HepG2 (cell line): ENCODE measurements at regions not wholly inside any gene's neighbourhood (a gene's known extent, or its start where the extent isn't known, plus 50 kb on each side); places are given as distances from the start of the nearest gene placed in this dataset.

ENCODE experiments used
- ASH2L ChIP-seq: fragments of 300-600, 200-600 bp; sonication (generic); IDR thresholded peaks from 2 replicates; pipeline ENCODE4 v1.7.0; 2017; ENCODE audit warnings: low read depth, mild to moderate bottlenecking, moderate library complexity, mixed read lengths, low read length; ENCODE audit not compliant: insufficient read length
- ATF4 ChIP-seq, 2 experiments: fragments of 450-650 bp in 1 of 2; sonication (generic) in 1 of 2; formaldehyde crosslinking; IDR thresholded peaks; 2 replicates each; pipeline versions ENCODE4 v1.5.0 to v1.8.0; 2020 to 2022; ENCODE audit warnings: mild to moderate bottlenecking in 1 of 2, missing genetic modification reagents in 1 of 2
- DNMT1 ChIP-seq: sonication (generic); formaldehyde crosslinking; IDR thresholded peaks from 2 replicates; pipeline ENCODE4 v1.5.1; 2020; ENCODE audit warnings: mild to moderate bottlenecking, missing genetic modification reagents
- DNMT3B ChIP-seq: conservative IDR thresholded peaks from 2 replicates; pipeline ENCODE4 v1.6.1; 2016; ENCODE audit warnings: missing biosample characterization, control low read depth
- ETS1 ChIP-seq: sonication (generic); formaldehyde crosslinking; IDR thresholded peaks from 2 replicates; pipeline ENCODE4 v1.4.0; 2020; ENCODE audit warnings: missing genetic modification reagents
- HMGA1 ChIP-seq: sonication (generic); formaldehyde crosslinking; conservative IDR thresholded peaks from 2 replicates; pipeline ENCODE4 v1.4.0; 2020; ENCODE audit warnings: missing genetic modification reagents
- NCOA2 ChIP-seq: sonication (generic); formaldehyde crosslinking; IDR thresholded peaks from 2 replicates; pipeline ENCODE4 v1.8.0; 2022; ENCODE audit warnings: inconsistent platforms
- NKX3-1 ChIP-seq: sonication (generic); formaldehyde crosslinking; IDR thresholded peaks from 2 replicates; pipeline ENCODE4 v1.5.0; 2020; ENCODE audit warnings: missing genetic modification reagents
- PHF20 ChIP-seq: sonication (generic); formaldehyde crosslinking; IDR thresholded peaks from 2 replicates; pipeline ENCODE4 v1.5.0; 2020; ENCODE audit warnings: mild to moderate bottlenecking, missing genetic modification reagents
- POGK ChIP-seq: sonication (generic); formaldehyde crosslinking; conservative IDR thresholded peaks from 2 replicates; pipeline ENCODE4 v1.8.0; 2022; ENCODE audit warnings: mild to moderate bottlenecking, moderate library complexity, missing genetic modification reagents
- RAD51 ChIP-seq: fragments of 450-650 bp; IDR thresholded peaks from 2 replicates; pipeline ENCODE4 v1.6.1; 2016; ENCODE audit warnings: borderline replicate concordance
- TMF1 ChIP-seq: sonication (generic); formaldehyde crosslinking; IDR thresholded peaks from 2 replicates; pipeline ENCODE4 v1.8.1; 2022; ENCODE audit warnings: low read depth, missing genetic modification reagents
- ZBTB14 ChIP-seq: sonication (generic); formaldehyde crosslinking; IDR thresholded peaks from 2 replicates; pipeline ENCODE4 v1.4.0; 2020; ENCODE audit warnings: missing genetic modification reagents
- ZC3H4 ChIP-seq: sonication (generic); formaldehyde crosslinking; IDR thresholded peaks from 2 replicates; pipeline ENCODE4 v1.4.0; 2020; ENCODE audit warnings: missing genetic modification reagents, borderline replicate concordance
- ZFP1 ChIP-seq: IDR thresholded peaks from 2 replicates; pipeline ENCODE4 v1.6.1; 2016
- ZFX ChIP-seq: sonication (generic); formaldehyde crosslinking; IDR thresholded peaks from 2 replicates; pipeline ENCODE4 v1.4.0; 2020; ENCODE audit warnings: mild to moderate bottlenecking, low read depth, missing genetic modification reagents, moderate library complexity
- ZNF317 ChIP-seq: sonication (generic); formaldehyde crosslinking; IDR thresholded peaks from 2 replicates; pipeline ENCODE4 v1.5.0; 2020; ENCODE audit warnings: mild to moderate bottlenecking, missing genetic modification reagents
- ZNF382 ChIP-seq: sonication (generic); formaldehyde crosslinking; IDR thresholded peaks from 2 replicates; pipeline ENCODE4 v1.5.0; 2020; ENCODE audit warnings: missing genetic modification reagents, mild to moderate bottlenecking, borderline replicate concordance
- ZNF441 ChIP-seq: sonication (generic); formaldehyde crosslinking; IDR thresholded peaks from 2 replicates; pipeline ENCODE4 v1.7.0; 2021; ENCODE audit warnings: missing genetic modification reagents, borderline replicate concordance
- ZNF562 ChIP-seq: sonication (generic); formaldehyde crosslinking; IDR thresholded peaks from 2 replicates; pipeline ENCODE4 v1.8.0; 2022; ENCODE audit warnings: missing genetic modification reagents, borderline replicate concordance
- ZNF629 ChIP-seq: sonication (generic); formaldehyde crosslinking; conservative IDR thresholded peaks from 2 replicates; pipeline ENCODE4 v1.5.0; 2020; ENCODE audit warnings: missing genetic modification reagents
- ZNF674 ChIP-seq: sonication (generic); formaldehyde crosslinking; IDR thresholded peaks from 2 replicates; pipeline ENCODE4 v1.5.0; 2020; ENCODE audit warnings: low read depth, mild to moderate bottlenecking, missing genetic modification reagents
- ZNF678 ChIP-seq: sonication (generic); formaldehyde crosslinking; IDR thresholded peaks from 2 replicates; pipeline ENCODE4 v1.4.0; 2020; ENCODE audit warnings: mild to moderate bottlenecking, missing genetic modification reagents
- ZNF704 ChIP-seq: sonication (generic); formaldehyde crosslinking; IDR thresholded peaks from 2 replicates; pipeline ENCODE4 v1.8.1; 2023; ENCODE audit warnings: mild to moderate bottlenecking, inconsistent platforms, moderate library complexity, missing genetic modification reagents, borderline replicate concordance
- ZNF780A ChIP-seq: sonication (generic); formaldehyde crosslinking; IDR thresholded peaks from 2 replicates; pipeline ENCODE4 v1.8.0; 2022; ENCODE audit warnings: mild to moderate bottlenecking, missing genetic modification reagents, moderate library complexity
- ZNF788 ChIP-seq: sonication (generic); formaldehyde crosslinking; IDR thresholded peaks from 2 replicates; pipeline ENCODE4 v1.5.0; 2020; ENCODE audit warnings: mild to moderate bottlenecking, missing genetic modification reagents, borderline replicate concordance

GRCh38 chr12:92070864-92071445 is 74.7 kb downstream of the BTG1 start (continued):
- no peak for TF ChIP-seq NKX3-1 (CRISPR knock-in tag)
- TF ChIP-seq ZNF562 = no peak
- TF ChIP-seq ZNF704 (CRISPR knock-in tag) = no peak
- no peak for TF ChIP-seq ZNF678 (CRISPR knock-in tag)
- no peak for TF ChIP-seq ZFX (CRISPR knock-in tag)
- TF ChIP-seq ZNF441 (CRISPR knock-in tag) = peak; percentile 78; the same call in 1 of the 2 replicates
- TF ChIP-seq POGK = peak; percentile 76
- TF ChIP-seq HMGA1 (CRISPR knock-in tag) = no peak
- no peak for TF ChIP-seq ZNF674 (CRISPR knock-in tag)
- TF ChIP-seq ZNF382 (CRISPR knock-in tag) = no peak
- TF ChIP-seq ZC3H4 = no peak
- peak; percentile 73 for TF ChIP-seq ASH2L
- peak in 1 of 2 experiments; percentile 95; a peak in 2 of 4 replicates for TF ChIP-seq ATF4 (CRISPR knock-in tag; IDR thresholded peaks at IDR 0.05)
- peak; percentile 93; the same call in 1 of the 2 replicates for TF ChIP-seq DNMT3B
- TF ChIP-seq TMF1 = no peak
- TF ChIP-seq ETS1 (CRISPR knock-in tag) = no peak
- TF ChIP-seq DNMT1 (CRISPR knock-in tag) = no peak
- TF ChIP-seq ZNF788 (CRISPR knock-in tag) = no peak
- TF ChIP-seq NCOA2 (CRISPR knock-in tag) = peak; percentile 93
- TF ChIP-seq ZNF317 = peak; percentile 96
- TF ChIP-seq ZFP1 (CRISPR knock-in tag) = peak; percentile 92; the same call in 1 of the 2 replicates
- TF ChIP-seq RAD51 = no peak
- TF ChIP-seq PHF20 = no peak
- TF ChIP-seq ZBTB14 = no peak
- peak; percentile 58; the same call in 1 of the 2 replicates for TF ChIP-seq ZNF780A (CRISPR knock-in tag)
- peak; percentile 24; the same call in 1 of the 2 replicates for TF ChIP-seq ZNF629
